H1 (cell line): ENCODE measurements at regions not wholly inside any gene's neighbourhood (a gene's known extent, or its start where the extent isn't known, plus 50 kb on each side); places are given as distances from the start of the nearest gene placed in this dataset.

Source experiments
- CHD2 ChIP-seq: IDR thresholded peaks from 2 replicates; pipeline ENCODE4 v1.6.1; 2012; ENCODE audit warnings: low read length, improper control_type of control experiment
- CTCF ChIP-seq, 3 experiments: IDR thresholded peaks; 1 replicate in 2 of 3; 2 replicates in 1 of 3; pipeline versions ENCODE4 v1.5.1 to v1.6.1; 2011; ENCODE audit warnings: low read length in 3 of 3, mild to moderate bottlenecking in 3 of 3, inconsistent platforms in 2 of 3, low read depth in 1 of 3, moderate library complexity in 1 of 3; ENCODE audit not compliant: insufficient read depth in 1 of 3; ENCODE audit errors: control extremely low read depth in 1 of 3
- EZH2 ChIP-seq: fragments of 200-600 bp; sonication (generic); IDR thresholded peaks from 2 replicates; pipeline ENCODE4 v1.7.1; 2012; ENCODE audit warnings: low read depth, mild to moderate bottlenecking, moderate library complexity, low read length, inconsistent platforms; ENCODE audit not compliant: severe bottlenecking

DNA sequence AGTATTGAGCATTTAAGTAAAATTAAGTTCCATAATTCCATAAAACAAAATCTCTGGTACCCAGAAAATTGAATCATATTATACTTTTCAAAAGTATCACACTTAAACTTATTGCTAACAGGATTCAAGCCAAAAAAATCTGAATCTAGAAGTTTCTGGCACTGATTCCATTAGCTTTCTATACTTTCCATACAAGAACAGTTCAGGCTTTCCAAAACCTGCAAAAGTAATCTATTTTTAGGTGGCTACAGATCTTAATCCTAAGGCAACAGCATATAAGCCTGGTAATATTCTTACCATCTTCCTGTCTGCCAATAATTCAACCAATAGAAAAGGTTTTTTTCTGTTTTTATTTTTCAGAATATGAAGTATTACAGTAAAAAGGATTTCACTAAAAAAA lies 185.0 kb downstream of the CRPPA start:
- TF ChIP-seq EZH2 = no peak
- TF ChIP-seq CHD2 = no peak
- TF ChIP-seq CTCF (IDR thresholded peaks at IDR 0.05; ENCODE audit: control extremely low read depth in 1 of 3, insufficient read depth in 1 of 3, low read depth in 1 of 3, low read length in 3 of 3) = no peak
